Right ventricle myocardium inferior (tissue), 1 donor: ENCODE measurements at regions not wholly inside any gene's neighbourhood (a gene's known extent, or its start where the extent isn't known, plus 50 kb on each side); places are given as distances from the start of the nearest gene placed in this dataset.

ENCODE experiments used
- ATAC-seq: fragments of 200-7000 bp; cut with Tn5 transposase; one replicate; pipeline ENCODE4 v1.9.1; 2020; ENCODE audit warnings: mild to moderate bottlenecking, moderate library complexity
- DNase-seq: peaks from one replicate; pipeline ENCODE4 v3.0.0; 2021; ENCODE audit errors: missing footprints
- intact Hi-C: fragments of 100-400 bp; cut with DNase I; formaldehyde crosslinking; loops from one replicate; pipeline ENCODE4 v1.11.0; 2022
- donor health status: DM: no; HTN: yes; CAD: no; lungs with severe emphysema.

- intact Hi-C loops, result no loop called here
These were observed 142.2 kb downstream of the HS3ST1 start for GRCh38 chr4:11286533-11286932.

GRCh38 chr4:11281720-11282119, 147.0 kb downstream of the HS3ST1 start:
- intact Hi-C loops, result no loop called here
- ATAC-seq (no peak), DNase-seq (no peak)

More at GRCh38 chr4:11286533-11286932, 142.2 kb downstream of the HS3ST1 start:
- DNase-seq (no peak), ATAC-seq (no peak)

DNA sequence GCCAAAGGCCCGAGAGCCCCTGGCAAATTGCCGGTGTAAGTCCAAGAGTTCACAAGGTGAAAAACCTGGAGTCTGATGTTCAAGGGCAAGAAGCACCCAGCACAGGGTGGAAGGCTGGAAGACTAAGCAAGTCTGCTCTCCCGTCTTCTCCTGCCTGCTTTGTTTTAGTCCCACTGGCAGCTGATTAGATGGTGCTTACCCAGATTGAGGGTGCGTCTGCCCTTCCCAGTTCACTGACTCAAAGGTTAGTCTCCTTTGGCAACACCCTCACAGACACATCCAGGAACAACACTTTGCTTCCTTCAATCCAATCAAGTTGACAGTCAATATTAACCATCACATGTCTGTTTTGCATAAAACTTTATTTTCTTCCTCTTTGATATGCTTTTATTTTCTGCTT, 157.4 kb downstream of the HS3ST1 start:
- ATAC-seq, result no peak
- intact Hi-C loops, result no loop called here
- DNase-seq, result no peak

GRCh38 chr4:11268149-11268548, 160.5 kb downstream of the HS3ST1 start:
- ATAC-seq (no peak), DNase-seq (no peak)
- intact Hi-C loops, result no loop called here

DNA sequence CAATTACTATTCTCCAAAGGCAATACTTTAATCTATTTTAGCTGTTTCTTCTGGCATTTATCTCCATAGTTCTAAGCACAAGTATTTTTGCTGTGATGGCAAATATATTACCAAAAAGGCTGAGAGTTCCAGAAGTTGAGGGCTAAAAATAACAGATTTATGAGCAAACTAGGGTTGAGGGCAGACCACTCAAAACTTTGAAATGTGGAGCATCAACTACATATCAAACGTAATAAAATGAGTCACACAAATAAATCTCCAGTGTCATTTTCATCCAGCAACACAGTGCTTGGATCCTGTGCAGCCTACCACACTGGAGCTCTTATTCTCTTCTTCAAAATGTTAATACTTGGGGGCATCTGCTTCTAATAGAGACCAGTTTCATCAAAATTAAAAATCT, 163.9 kb downstream of the HS3ST1 start:
- DNase-seq, result no peak
- ATAC-seq, result no peak
- intact Hi-C loops, result no loop called here

- intact Hi-C loops, result no loop called here
- ATAC-seq (no peak), DNase-seq (no peak)
These were observed 164.3 kb downstream of the HS3ST1 start for GRCh38 chr4:11264346-11264745.

- intact Hi-C loops, result no loop called here
- DNase-seq, result no peak
These were observed 165.5 kb downstream of the HS3ST1 start for GRCh38 chr4:11263208-11263607.

DNA sequence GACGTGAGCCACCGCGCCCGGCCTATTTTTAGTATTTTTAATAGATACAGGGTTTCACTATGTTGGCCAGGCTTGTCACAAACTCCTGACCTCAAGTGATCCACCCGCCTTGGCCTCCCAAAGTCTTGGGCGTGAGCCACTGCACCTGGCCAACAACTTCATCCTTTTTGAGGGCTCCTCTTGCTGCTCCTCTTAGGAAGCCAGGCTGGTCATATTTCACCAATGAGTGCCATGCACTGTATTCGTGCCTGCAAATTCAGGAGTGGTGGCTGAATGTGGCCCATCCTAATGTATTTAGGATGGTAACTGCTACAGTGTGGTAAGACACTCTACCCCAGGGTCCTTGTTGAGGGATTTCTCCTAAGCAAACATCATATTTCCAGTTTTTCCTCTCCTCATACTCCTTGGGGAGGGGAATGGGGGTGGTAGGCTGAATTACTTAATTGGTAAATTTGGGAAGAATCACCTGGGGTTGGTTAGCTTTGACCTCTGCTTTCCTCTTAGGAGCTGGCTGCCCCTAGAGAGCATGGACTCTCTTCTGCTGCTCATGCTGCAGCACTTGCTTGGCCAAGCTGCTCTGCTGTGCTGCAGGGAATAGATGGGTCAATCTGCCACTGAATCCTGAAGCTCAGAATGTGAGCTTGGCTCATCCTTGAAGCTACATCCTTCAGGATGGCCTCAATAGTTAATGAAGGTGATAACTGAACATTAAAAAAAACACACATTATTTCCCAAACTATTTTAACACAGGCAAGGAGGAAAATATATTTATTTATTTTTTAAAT, 167.4 kb downstream of the HS3ST1 start:
- DNase-seq (no peak), ATAC-seq (no peak)
- intact Hi-C loops, result no loop called here

More at GRCh38 chr4:11263208-11263607, 165.5 kb downstream of the HS3ST1 start:
- ATAC-seq, result no peak

- ATAC-seq, result no peak
- intact Hi-C loops, result no loop called here
- DNase-seq, result no peak
These were observed 168.9 kb downstream of the HS3ST1 start for GRCh38 chr4:11259837-11260236.

- DNase-seq (no peak), ATAC-seq (no peak)
- intact Hi-C loops, result no loop called here
These were observed 176.5 kb downstream of the HS3ST1 start for GRCh38 chr4:11252149-11252548.

GRCh38 chr4:11250510-11250909, 178.2 kb downstream of the HS3ST1 start:
- intact Hi-C loops, result no loop called here
- no peak for DNase-seq
- no peak for ATAC-seq

GRCh38 chr4:11232015-11232414, 196.7 kb downstream of the HS3ST1 start:
- DNase-seq (no peak), ATAC-seq (no peak)
- intact Hi-C loops, result no loop called here

GRCh38 chr4:11230866-11231265, 197.8 kb downstream of the HS3ST1 start:
- ATAC-seq (no peak), DNase-seq (no peak)
- intact Hi-C loops, result no loop called here

DNA sequence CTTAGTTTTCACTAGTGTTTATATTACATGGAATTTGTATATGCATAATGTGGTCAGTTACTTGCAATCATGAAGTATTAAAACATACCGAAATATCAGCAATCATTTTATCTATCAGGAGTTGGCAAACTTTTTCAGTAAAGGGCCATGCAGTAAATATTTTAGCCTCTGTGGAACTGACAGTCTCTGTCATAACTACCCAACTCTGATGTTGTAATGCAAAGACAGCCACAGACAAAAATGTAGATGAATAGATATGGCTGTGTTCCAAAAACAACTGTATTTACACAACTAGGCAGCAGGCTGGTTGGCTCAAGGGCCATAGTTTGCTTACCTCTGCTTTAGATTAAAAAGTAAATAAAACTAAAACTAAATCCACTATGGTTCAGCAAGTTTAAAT, 200.2 kb downstream of the HS3ST1 start:
- DNase-seq, result no peak

DNA sequence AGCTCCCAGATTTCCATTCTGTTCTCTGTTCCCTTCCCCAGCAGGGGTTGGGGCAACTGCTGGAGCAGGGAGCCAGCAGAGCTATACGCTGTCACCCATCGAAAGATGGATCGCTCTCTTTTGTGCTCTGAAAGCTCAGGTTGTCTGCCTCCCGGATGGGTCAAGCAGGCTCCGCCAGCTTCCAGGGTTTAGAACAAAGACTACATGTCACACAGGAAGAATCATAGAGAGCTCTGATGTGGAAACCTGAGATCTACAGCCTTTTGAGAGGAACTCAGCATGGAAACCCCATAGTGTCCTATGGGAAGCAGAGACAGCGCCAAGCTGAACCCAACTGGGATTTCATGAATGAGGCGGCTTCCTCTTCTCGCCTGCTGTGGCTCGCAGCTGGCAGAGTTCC, 205.4 kb downstream of the HS3ST1 start:
- ATAC-seq, result no peak
- no peak for DNase-seq
- intact Hi-C loops, result no loop called here

More for the DNA sequence above, 200.2 kb downstream of the HS3ST1 start:
- intact Hi-C loops, result no loop called here
- no peak for ATAC-seq

GRCh38 chr4:11218692-11219091, 210.0 kb downstream of the HS3ST1 start:
- intact Hi-C loops, result no loop called here
- no peak for ATAC-seq

DNA sequence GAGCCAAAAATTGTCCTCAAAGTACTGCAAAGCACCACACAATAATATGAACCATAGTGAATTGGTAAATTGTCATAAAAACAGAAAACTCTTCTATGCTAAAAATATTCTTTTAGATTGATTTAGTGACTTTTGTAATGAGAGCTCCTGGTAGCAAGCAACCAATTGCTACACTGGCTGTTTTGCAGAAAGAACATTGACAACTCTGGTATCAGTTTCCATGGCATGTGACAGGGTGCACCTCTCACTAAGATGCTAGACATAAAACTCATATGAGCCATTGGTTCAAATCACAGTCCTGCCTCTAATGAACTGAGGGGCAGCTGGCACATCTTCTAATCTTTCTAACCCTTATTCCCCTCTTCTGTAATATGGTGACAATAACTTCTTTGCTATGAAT, 212.2 kb downstream of the HS3ST1 start:
- ATAC-seq, result no peak
- intact Hi-C loops, result no loop called here
- DNase-seq, result no peak

More at GRCh38 chr4:11218692-11219091, 210.0 kb downstream of the HS3ST1 start:
- DNase-seq, result no peak

DNA sequence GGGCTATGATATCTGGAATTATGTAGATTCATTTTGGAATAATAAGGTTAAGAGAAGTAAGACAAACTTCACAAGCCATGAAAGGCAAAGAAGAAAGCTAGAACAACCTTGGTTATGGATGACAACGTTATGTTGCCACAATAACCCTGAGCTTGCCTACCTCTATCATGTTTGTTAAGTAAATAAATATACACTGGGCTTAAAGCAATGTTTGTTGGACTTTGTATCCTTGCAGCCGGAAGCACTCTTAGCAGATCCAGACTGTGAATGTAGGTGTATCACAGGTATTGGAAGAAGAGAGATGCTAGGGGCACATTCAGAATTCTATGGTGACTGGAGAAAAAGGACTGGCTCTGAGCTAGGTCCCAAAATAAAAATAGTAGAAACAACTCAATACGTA, 214.4 kb downstream of the HS3ST1 start:
- DNase-seq, result no peak
- no peak for ATAC-seq
- intact Hi-C loops, result no loop called here

DNA sequence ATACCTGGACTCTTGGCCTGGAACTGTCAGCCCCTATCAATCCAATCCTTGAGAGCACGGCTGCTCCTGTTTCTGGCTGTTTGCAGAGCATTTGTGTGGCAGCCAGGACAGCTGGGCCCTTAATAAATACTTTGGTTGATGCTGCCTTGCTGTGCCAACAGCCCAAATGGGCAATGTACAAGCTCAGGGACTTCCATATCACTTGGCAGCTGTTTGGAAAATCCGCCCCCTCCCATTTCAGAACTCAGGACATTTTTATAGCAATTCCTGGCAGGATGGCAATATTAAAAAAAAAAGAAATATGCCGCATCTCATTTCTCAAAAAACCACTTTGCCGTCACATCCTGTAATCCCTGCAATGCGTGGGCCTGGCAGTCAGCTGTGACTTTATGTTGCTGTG, 218.9 kb downstream of the HS3ST1 start:
- no peak for ATAC-seq
- intact Hi-C loops, result no loop called here
- DNase-seq, result no peak

GRCh38 chr4:11201256-11201655, 227.4 kb downstream of the HS3ST1 start:
- intact Hi-C loops, result no loop called here
- DNase-seq, result no peak
- no peak for ATAC-seq
